HG03039 (cell line): ENCODE measurements at regions not wholly inside any gene's neighbourhood (a gene's known extent, or its start where the extent isn't known, plus 50 kb on each side); places are given as distances from the start of the nearest gene placed in this dataset.
A peak's percentile ranks its signal among the peaks of the same experiment; 100 is the strongest.
"Not testable (repeated sequence)": the region's sequence is repeated elsewhere in the genome, so short reads cannot be mapped to it uniquely, and the experiment has no call there.

Experiments
- ATAC-seq: cut with Tn5 transposase; IDR thresholded peaks from one replicate; pipeline ENCODE4 v1.9.1; 2021; ENCODE audit warnings: mild to moderate bottlenecking, moderate library complexity; ENCODE audit not compliant: unreplicated experiment

DNA sequence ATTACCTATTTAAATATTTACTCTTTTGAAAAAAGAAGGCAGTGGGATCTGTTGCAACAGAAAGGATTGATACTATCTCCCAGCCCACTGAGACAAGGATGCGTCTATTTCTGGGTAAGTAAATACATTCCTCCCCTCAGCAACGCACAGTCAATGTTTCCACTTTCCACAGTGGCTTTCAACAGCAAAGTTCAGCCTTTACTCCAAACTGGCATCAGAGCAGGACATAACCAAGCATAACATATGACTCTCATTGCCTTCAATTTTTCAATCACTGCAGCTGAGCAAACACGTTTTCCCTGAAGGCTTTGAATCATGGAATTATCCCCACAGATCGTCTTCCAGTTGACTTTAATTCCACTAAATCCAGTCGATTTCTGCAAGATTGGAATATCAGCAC, 160.3 kb upstream of the FRG1 start:
- ATAC-seq: no peak

DNA sequence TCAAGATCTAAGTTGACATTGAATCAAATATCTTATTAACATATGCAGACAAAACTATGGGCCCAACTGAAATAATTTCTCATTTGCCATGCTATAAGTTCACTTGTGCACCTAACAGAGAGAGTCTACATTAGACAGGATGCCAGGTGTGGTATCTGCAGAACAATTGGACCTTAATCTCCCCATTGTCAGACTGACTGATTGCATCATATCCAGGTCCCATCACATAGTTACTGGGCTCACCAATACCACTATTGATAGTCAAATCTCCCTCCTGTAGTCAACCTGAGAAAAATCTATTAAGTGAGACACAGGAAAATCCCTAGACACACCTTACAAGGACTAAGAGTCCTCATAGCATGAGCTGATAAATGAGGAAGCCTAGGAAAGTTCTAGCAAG, 156.0 kb upstream of the FRG1 start:
- ATAC-seq: no peak

DNA sequence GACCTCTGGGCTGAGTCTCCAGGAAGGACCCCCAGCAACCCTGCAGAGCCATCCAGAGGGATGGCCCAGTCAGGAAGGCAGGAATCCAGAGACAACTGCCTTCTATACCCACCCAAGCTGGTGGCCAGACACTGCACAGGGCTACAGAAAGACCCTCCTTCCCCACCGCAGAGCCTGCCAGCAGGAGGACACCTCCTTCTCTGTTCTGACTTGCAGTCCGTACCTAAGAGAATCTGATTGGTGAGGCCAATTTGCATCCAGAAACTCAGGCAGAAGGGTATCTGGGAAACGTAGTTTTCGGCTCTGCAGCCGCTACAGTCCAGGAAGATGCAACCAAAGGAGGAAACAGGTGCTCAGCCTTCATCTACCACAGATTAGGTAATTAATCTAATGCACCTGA, 155.4 kb upstream of the FRG1 start:
- ATAC-seq: no peak

DNA sequence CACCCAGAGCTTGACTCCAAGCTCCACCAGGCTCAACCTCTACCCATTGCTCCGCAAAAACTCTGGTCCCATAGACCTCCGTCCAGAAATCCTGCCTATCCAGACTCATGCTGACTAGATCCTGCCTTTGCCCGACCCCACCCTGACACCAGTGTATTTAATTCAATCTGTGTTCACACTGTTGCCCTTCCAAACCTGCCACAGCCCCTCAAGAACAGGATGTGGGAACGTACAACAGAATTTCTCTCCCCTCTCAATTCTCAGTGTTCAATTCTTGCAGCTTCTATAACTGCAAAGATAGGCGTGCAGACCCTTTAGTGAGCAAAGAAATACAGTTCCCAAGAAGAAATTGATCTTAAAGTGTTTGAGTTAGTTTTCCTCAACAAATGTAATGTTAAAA, 154.2 kb upstream of the FRG1 start:
- no peak for ATAC-seq

DNA sequence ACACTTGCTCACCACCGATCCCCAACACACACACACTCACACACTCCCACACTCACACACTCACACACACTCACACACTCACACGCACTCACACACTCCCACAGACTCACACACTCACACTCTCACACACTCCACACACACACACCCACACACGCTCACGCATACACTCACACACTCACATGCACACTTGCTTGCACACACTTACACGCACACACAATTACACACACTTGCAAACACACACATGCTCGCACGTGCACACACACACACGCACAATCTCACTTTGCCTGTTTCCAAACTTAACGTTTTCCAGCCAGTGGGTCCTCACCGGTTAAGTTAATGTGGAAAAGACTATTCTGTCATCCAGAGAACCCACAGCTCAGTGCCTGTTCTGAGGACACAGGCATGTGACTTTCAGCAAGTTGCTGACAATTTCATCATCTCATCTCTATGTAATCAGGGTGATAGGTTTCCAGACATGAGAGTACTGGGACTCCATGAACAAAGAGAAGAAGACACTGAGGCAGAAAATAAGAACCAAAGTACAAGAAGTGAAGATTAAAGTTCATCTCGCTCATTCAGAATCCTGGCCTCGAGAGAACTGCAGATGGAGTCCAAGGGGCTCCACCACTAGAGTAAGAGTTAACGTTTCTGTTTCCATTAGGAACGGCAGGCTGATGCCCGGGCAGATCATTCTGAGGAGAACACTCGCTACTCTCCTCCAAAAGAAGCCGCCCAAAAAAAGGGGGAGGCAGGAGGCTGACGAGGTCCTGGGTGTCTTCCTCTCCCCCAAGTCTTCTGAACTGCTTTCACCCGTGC, 153.2 kb upstream of the FRG1 start:
- ATAC-seq: no peak

DNA sequence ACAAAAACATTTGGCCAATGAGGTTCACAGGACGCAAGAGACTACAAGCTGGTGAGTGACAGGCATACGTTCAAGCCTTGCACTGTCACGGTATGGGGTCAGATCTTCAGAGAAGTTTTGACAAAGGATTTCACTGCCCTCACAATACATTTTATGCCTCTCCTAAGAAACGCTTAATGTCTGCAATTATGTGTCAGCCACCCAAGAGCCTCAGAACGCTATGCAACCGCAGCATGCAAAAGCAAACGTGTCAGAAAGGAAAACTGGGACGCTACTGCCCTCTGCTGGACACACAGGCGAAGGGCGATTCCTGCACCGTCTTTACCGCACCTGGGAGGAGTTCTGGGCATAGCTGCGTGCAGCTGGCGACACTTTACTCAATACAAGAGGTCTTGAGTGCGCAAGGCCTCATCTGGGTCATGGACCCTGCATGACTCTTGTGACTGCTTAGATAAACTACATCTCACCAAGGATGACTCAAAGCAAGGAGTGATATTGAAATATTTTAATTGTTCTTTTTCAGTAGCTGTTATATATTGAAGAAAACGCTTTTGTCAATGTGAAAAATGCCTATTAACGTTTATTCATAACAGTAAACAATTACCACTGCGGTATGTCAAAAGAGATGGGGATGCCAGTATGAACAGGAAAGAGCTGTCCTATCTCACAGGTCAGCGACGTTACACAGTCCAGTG, 147.6 kb upstream of the FRG1 start:
- ATAC-seq: peak; percentile 90

DNA sequence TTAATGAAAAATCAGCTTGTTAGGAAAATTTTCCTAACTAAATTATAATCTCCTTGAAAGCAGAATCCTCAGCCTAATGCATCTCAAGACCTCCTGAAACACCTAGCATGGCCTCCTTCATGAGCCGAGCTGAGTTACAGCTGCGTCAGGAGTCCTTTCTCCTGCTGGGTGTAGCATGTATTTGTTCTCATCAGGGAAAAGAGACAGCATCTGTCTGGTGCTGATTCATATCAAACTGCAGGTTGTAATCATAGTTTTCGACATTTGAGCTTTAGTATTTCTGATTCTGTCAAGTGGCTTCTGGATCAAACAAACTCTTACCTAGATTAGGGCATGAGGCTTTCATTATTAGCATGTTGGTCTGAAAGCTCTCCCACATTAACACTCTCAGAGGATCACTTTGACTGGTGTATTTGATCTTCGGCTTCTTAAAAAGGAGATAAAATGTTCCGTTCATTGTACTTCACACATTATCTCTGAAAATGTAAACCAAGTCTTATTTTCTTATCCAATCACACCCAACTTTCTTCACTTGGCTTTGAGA, 140.1 kb upstream of the FRG1 start:
- no peak for ATAC-seq

DNA sequence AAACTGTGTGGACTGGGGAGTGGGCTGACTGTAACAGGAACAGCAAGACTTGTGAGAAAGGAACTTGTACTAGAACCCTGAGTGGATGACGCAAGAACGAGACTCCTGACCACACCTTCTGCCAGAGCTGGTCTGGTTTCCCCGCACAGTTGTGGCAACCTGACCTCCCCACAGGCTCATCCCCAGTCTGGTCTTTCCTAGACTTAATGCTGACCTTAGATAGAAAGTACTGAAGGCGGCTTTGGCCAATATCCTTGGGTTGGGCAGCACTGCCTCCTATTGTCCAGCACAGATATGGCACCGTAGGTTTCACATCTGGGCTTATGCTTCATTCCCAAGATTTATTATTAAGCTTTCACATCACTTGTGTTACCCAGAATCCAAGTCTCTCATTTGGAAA, 137.8 kb upstream of the FRG1 start:
- ATAC-seq: no peak

DNA sequence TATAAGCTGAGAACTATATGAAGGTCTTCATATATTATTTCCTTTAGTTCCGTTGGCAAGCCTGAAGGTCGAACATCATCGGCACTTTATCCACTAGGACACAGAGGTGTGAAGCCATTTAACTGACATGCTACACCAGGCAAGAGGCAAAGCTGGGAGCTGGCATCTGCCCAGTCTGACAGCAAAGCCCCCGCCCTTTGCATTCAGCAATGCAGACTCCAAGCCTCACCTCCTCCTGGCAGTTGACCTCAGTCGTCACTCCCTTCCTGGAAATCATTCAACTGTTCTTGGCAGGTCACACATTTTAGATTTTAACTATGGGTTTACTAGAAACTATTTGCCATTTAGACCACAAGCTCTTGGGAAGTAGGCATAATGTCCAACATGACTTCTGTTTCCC, 135.8 kb upstream of the FRG1 start:
- no peak for ATAC-seq

DNA sequence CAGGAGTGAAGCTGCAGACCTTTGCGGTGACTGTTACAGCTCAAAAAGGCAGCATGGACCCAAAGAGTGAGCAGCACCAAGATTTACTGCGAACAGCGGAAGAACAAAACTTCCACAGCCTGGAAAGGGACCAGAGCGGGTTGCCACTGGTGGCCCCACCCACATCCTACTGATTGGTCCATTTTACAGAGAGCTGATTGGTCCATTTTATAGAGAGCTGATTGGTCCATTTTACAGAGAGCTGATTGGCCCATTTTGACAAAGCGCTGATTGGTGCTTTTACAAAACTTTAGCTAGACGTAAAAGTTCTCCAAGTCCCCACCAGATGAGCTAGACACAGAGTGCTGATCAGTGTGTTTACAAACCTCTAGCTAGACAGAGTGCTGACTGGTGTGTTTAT, 134.2 kb upstream of the FRG1 start:
- no peak for ATAC-seq

DNA sequence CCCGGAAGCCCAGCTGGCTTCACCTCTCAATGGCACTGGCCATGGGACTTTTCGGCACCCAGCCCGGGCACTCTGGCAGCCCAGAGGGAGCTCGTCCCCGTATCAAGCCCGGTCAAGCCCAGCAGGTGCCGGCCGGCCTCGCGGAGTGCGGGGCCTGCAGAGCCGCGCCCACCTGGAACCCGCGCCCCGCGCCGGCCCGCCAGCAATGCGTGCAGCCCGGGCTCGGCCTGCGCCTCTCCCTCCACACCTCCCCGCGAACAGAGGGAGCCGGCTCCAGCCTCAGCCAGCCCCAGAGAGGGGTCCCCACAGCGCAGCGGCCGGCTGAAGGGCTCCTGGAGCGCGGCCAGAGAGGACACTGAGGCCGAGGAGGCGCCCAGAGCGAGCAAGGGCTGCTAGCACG, 133.6 kb upstream of the FRG1 start:
- no peak for ATAC-seq

DNA sequence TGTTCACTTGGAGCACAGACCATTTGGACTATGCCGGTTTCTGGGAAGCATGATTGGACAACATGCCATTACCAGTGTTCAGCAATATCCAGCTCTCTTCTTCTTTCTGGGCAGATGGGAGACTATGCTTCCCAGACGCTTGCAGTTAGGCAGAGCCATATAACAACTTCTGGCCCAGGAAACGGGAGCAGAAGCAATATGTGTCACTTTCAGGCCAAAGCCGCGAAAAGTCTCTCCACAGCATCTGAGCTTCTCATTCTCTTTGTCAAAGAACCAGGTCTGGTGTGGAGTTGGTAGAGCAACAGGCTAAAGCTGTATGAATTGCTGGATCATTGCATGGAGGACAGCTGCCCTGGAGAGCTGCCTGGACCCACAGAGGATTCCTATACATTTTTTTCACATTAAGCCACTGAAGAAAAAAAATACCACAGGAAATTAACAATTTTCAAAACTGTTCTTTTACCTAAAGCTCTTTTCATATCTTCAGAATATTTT, 131.4 kb upstream of the FRG1 start:
- no peak for ATAC-seq

DNA sequence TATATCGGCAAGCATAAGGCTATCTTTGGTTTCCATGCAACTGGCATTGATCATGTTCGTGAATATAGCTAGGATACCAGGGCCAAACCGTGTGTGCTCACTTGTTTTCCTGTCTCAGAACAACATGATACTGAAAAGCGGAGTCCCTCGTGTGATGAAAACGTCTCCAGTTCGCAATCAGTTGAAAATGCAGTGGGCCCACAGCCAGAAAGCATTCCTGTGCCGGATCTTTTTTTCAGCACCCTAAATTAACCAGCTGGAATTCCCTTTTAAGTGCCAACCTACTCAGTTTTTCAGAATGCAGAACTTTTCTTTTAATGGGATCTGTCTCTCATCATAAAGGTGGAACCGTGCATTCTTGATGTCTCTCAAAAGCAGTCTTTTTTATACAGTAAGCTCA, 130.8 kb upstream of the FRG1 start:
- no peak for ATAC-seq

DNA sequence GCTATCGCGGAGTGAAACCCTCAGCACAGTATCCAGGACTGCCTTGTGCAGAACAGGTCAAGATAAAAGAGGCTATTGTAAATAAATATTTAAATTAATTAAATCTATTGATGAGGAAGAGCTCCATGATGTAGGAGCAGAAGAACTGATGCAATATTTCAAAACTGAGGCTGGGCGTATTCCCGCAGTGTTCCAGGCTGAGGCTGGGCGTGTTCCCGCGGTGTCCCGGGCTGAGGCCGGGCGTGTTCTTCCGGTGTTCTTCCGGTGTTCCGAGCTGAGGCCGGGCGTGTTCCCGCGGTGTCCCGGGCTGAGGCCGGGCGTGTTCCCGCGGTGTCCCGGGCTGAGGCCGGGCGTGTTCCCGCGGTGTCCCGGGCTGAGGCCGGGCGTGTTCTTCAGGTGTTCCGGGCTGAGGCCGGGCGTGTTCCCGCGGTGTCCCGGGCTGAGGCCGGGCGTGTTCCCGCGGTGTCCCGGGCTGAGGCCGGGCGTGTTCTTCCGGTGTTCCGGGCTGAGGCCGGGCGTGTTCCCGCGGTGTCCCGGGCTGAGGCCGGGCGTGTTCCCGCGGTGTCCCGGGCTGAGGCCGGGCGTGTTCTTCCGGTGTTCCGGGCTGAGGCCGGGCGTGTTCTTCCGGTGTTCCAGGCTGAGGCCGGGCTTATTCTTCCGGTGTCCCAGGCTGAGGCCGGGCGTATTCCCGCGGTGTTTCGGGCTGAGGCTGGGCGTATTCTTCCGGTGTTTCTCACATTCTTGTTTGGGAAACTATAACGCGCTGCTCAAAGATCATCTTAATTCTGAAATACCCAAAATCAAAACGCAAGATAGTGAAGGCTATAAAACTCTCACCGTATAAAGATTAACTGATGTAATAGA, 130.1 kb upstream of the FRG1 start:
- not testable (repeated sequence) for ATAC-seq

DNA sequence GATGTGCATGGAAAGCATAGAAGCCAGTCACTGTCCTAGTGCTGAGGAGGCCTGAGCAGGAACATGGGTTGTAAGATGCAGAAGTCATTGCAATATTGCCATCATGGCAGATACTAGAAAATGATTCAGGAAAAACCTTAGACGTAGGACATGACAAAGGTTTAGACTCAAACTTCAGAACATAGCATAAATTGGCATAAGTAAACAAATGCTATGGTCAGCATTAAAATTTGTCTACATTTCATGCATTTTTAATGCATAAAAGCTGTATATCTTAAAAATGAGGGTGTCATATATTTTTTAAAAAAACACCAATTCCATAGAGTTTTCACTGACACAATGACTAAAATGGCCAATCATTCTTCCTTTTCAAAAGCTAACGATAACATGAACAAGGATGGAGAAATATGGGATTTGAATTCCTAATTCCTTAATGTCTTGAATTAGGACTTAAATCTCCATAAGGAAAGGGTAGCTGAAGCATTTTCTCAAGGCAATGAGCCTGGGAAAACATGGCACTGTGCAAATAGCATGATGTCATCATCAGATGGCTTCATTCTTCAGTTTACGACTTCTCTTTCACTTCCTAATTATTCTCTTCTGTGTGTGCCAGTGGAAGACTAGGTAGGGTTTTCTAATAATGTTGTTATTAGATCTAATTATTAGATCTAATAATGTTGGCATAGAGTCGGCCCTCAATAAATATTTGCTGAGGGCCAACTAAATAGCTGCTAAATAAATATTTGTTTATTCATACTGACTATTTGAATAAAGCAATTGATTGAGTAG, 125.1 kb upstream of the FRG1 start:
- no peak for ATAC-seq

DNA sequence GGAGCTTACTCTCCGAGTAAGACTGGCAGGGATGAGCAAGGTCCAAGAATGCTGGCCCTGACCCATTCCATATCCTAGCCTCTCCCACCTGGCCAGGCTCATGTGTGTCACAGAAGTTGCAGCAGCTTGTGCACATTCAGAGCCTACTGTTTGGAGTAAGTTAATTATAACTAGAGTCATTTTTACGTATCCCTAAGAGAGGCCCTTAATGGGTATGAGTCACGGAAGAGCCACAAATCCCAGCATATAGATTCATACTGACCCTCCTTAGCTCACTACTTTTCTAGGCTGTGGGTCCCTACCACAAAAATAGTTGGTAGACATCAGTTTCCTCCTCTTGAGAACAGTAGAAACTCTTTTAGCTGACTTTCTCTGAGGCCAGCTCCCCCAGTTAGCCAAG, 118.3 kb upstream of the FRG1 start:
- no peak for ATAC-seq

DNA sequence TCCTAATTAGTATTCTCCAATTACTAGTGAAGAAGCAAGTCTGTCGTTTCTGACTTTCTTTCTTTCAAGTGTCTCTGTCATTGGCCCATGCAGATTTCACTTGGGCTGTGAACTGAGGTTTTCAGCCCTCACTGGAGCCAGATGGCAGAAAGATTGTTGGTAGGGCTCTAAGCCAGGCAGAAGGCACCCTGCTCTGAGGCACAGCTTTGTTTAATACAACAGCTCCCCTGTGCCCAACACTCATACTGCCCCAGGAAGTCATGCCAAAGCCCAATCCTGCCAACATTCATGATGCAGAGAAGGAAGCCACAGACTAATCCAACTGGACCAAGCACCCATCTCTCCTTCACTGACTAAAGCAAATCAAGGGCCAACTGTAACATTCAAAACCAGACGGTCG, 117.1 kb upstream of the FRG1 start:
- no peak for ATAC-seq

DNA sequence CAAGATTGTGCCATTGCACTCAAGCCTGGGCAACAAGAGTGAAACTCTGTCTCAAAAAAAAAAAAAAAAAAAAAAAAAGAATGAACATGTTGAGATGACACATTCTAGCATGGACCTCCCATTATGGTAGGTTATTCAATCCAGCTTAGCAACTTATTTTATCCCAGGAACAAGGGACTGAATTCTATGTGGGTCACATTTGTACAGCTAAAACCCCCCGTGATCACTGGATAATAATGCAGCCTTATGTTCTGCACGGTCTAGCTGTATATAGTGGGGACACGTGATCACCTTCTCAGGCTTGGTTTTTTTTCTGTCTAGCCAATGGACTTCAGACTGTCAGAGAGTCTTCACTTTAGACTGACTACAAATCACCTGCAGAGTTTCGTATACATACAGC, 115.2 kb upstream of the FRG1 start:
- ATAC-seq: no peak

DNA sequence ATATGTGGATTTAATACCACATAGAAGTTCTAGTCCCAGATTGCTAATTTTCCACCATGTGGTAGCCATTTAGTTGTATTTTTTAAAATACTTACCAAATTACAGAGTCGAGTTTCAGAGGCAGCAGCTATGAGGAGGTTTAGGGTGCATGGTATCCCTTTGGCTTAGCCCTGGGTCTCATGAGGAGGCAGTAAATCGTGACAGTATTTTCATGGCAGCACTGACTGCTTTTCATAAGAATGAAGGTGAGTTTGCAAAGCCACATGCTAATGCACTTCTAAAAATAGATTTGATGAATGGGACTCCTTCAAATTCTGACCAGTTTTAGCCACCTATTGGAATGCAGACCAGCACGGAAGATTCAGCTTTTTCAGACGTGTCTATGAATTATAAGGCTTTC, 114.0 kb upstream of the FRG1 start:
- ATAC-seq: no peak

DNA sequence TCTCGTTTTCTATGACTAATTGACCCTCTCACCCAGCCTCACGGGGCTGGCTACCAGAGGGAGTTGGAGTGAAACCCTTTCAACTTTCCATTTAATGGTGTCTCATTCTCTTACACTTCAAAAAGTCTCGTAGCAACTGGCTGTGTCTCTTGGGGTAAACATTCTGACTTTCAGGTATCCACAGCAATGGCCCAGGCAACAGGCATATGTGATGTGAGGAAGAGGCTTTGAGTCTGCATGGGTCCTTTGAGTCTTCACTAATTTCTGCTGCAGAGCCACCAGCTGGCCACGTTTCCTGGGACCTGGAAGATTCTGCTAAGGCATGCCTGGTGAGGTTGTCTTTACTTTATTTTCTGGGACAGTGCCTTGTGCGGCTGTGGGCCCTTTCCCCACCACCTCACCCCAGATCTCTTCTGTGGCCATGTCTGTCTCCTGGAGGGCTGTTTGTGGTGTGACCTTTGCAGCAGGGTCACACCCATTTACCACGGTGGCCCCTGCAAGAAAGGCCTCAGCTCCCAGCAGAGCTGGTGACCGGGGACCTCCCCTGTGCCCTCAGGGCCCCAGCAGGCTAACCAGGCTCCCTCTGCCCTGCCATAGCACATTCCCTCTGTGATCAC, 112.5 kb upstream of the FRG1 start:
- no peak for ATAC-seq
